GM23248 (cell line): ENCODE measurements at regions not wholly inside any gene's neighbourhood (a gene's known extent, or its start where the extent isn't known, plus 50 kb on each side); places are given as distances from the start of the nearest gene placed in this dataset.

Experiments
- EZH2 ChIP-seq: fragments of 200-600 bp; sonication (generic); IDR thresholded peaks from 2 replicates; pipeline ENCODE4 v1.6.1; 2018; ENCODE audit warnings: antibody characterized with exemption, mild to moderate bottlenecking; ENCODE audit not compliant: insufficient read depth, poor library complexity, severe bottlenecking
- EZH2phosphoT487 ChIP-seq: fragments of 200-600 bp; sonication (generic); IDR thresholded peaks from 2 replicates; pipeline ENCODE4 v1.6.1; 2018; ENCODE audit warnings: antibody characterized with exemption, moderate library complexity, mild to moderate bottlenecking, low read depth; ENCODE audit not compliant: insufficient read depth

GRCh38 chr4:153146031-153146430, 58.2 kb upstream of the TRIM2 start:
- TF ChIP-seq EZH2: no peak
- no peak for TF ChIP-seq EZH2phosphoT487
